NCI-H345 treated with DMSO at 0.1 percent for 48 hours (cell line): ENCODE measurements at regions not wholly inside any gene's neighbourhood (a gene's known extent, or its start where the extent isn't known, plus 50 kb on each side); places are given as distances from the start of the nearest gene placed in this dataset.
"Not testable (repeated sequence)": the region's sequence is repeated elsewhere in the genome, so short reads cannot be mapped to it uniquely, and the experiment has no call there.

ENCODE experiments used
- DNase-seq: peaks from one replicate; lab custom pipeline; 2025; ENCODE audit not compliant: unreplicated experiment; lab: John Stamatoyannopoulos, UW

DNA sequence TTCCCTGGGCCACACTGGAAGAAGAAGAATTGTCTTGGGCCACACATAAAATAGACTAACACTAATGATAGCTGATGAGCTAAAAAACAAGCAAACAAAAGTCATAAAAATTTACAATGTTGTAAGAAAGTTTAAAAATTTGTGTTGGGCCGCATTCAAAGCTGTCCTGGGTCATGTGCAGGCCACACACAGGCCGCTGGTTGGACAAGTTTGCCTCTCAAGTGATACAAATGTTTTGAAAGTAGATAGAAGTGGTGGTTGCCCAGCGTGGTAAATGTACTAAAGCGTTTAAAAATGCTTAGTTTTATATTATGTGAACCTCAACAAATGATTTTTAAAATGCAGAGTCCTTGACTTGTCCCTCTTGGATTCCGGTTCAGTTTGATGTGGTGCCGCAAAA is 94.9 kb upstream of the TBCA start:
- no peak for DNase-seq

- DNase-seq: peak; percentile 59
Observed at GRCh38 chr5:77869116-77869798, 93.1 kb upstream of the TBCA start.

DNA sequence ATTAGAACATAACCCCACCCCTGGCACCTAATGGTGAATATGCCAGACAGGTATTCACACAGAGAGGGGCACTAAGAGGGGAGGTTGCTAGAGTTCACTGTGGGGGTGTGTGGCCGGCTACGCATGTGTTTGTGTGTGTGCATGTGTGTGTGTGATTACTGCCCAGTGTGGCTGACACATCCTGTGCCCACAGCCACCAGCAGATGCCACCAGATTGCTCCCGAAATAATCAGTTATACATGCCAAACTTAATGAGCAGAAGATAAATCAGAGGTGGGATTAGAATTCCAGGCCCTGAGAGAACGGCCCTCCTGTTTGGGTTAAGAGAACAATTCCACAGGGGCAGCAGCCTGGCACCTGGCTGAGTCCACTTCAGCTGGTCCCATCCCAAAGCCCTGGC is 91.8 kb upstream of the TBCA start:
- no peak for DNase-seq

- no peak for DNase-seq
Observed at GRCh38 chr5:77867194-77867691, 91.1 kb upstream of the TBCA start.

DNA sequence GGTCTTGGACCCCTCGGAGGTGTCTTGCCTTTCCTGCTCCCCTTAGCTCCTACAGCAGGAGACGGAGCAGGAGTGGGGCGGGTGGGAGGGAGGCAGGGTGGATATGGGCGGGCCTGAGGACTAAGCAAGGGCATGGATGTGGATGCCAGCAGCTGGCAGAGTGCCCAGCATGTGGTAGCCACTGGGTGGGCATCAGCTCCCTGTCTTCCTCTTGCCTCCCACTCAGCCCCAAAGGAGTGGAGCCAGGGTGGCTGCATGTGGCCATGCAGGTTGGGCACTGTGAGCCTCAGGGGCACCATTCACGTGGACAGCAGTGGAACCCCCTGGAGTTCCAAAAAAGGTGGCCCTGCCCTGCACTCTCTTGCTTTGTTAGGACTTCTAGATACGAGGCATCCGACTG is 90.1 kb upstream of the TBCA start:
- DNase-seq: no peak

DNA sequence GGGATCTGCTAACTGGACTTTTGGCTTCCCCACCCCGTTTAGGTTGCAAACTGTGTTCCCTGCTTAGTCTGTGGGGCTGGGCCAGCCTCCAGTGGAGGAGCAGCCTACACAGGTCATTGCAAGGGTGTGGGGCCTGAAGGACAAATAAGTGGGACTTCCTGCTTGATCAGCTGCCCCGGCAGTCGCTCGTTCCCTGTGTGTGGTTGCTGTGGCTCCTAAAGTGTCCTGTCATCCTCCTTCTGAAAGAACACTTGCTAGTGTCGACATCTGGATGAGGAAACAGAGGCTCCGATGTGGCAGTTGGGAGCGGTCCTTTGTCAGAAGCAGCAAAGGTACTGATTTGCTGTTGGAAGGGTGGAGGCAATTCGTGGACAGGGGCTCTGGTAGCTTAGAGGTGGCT is 88.9 kb upstream of the TBCA start:
- no peak for DNase-seq

GRCh38 chr5:77863181-77863580 is 87.0 kb upstream of the TBCA start:
- no peak for DNase-seq

- DNase-seq: no peak
Observed at GRCh38 chr5:77861576-77861975, 85.4 kb upstream of the TBCA start.

DNA sequence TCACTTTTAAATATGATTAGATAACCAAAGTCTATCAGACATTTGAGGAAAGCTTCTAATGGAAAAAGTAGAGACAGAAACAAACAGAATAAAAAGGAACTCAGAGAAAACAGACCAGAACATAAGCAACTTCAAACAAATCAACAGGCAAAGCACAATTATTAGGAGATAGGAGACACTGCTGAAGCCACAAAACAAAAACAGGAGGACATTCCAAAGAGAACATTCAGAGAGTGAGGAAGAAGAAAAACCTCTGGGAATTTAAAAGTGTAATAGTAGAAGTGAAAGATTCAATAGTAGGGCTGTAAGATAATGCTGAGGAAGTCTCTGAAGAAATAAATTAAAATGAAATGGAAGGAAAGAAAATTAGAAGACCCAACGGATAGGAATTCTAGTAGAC is 83.2 kb upstream of the TBCA start:
- no peak for DNase-seq

- not testable (repeated sequence) for DNase-seq
Observed at GRCh38 chr5:77858678-77859077, 82.5 kb upstream of the TBCA start.

GRCh38 chr5:77855369-77855768 is 79.2 kb upstream of the TBCA start:
- no peak for DNase-seq

DNA sequence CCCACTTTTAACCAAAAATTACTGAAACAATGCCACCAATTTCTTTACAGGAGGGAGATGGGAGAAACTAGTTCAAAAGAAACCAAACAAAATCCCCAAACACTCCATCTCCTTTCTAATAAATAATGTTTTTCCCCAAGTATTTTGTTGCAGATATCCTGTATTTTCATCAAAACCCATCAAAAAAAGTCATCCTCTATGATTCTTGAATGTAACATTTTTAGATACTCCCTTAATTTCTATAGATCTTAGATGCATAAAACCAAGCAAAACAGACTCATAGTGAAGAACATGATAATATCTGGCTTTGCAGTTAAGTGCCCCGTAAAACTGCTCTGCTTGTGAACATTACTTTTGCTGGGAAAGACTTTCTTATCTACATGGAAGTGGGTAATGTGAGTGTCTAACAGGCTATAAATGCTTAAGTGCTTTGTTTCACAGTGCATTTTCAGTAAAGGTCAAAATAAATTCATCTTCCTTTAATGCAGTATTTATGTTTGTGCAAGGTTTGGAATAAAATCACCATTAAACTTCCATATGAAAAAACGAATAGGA is 77.3 kb upstream of the TBCA start:
- DNase-seq: no peak

DNA sequence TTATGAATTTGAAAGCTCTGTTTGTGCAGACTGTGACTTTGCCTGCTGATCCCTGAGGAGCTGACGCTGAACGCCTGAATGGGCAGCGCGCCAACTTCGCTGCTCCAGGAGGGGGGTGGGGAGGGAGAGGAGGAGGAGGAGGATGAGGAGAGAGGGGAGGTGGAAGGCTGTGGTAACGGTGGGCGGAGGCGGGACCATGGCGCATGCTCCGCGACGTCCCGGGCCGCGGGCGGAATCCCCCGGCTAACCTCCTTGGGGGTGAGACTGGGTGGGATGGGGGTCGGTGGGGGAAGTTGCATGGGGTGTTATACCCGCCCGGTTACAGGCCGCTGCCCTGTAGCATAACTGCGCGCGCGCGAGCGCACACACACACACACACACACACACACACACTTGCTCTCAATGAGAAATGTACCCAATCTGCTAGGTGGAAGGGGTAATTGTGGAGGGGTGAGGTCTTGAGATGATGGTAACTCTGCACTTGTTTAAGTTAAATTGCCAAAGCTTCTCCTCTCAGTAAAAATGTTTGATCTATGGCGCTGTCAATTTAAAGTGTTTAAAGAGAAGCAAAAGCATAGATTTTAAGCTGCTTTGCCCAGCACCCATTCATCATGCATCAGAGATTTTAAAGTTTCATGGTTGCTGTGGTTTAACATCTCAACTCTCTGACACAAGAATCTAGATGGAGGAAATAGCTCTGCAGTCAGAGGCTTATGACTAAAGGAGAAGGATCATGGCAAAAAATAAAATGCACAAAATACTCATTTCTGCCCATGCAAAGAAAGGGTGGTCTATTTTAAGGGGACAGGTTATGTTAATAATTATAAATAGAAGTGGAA is 76.6 kb upstream of the TBCA start:
- no peak for DNase-seq

DNA sequence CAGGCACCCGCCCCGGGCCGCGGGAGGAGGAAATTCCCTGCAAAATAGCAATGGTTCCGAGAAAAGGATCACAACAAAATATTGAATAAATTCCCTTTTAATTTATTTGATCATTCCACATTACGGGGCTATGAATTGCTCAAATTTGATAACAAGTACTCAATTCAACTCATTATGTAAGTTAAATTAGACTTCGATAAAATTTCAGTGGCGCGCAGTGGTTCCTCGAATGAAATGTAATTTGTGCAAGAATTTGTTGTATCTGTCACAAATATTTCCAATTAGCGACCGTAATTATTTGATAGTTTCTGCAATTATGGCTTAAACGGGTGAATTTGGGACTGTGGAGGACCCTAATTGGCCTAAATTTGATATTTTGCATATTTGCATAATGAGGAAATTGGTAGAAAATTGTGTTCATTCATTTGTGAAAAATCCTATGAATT is 76.0 kb upstream of the TBCA start:
- no peak for DNase-seq

- DNase-seq: no peak
Observed at GRCh38 chr5:77851176-77852067, 75.3 kb upstream of the TBCA start.

- DNase-seq: no peak
Observed at GRCh38 chr5:77850536-77851175, 74.5 kb upstream of the TBCA start.

DNA sequence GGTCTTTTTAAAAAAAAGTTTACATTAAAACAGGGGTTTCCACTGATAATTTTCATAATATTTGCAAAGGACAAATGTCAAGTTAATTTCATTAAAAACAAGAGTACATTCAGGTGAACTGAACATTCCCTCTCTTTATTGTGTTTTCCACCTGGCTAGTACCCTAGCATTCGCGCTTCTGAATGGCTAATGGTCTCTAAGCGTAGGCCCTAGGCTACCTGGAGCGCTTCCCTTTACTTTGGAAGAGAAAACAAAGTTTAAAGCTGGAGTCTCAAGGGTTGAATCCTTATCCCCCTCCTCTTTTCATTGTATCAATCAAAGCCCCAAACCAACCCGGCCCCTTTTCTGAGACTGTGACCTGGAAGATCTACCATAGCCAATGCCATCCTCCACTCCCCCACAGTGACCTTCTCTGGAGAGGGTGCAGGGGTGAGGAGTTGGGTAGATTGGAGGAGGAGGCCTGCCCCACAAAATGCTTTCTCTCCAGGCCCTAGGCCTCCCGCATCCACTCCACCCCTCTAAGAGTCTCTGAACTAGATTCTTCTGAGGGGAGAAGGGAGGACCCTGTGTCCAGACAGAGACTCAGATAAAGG is 73.3 kb upstream of the TBCA start:
- DNase-seq: no peak

DNA sequence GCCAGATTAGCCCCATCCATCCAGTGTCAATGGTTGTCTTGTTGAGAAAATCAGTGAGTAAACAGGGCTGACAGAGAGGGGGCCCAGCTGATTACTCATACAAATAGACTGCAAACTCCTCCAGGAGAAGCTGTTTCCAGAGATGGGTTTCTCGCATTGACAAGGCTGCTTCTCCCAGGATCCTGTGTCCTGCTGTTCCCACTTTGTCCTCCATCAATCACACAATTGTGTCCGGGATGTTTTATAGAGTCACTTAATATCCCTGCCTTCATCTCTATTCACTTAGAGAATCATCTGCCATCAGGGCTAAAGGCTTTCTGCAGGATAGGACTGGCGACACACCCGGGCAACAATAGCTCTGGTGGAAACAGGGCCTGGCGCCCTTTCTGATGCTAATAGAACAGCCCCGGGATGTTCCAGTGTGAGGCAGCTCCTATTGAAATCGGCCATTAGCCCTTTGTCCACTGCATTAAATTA is 71.7 kb upstream of the TBCA start:
- peak; percentile 3 for DNase-seq

GRCh38 chr5:77847129-77847460 is 71.0 kb upstream of the TBCA start:
- DNase-seq: no peak
